Pancreas (tissue), 10 donors: ENCODE measurements at regions not wholly inside any gene's neighbourhood (a gene's known extent, or its start where the extent isn't known, plus 50 kb on each side); places are given as distances from the start of the nearest gene placed in this dataset.

ENCODE experiments used
- ATAC-seq, 4 donors: fragments of 200-7000 bp; cut with Tn5 transposase; one replicate each; pipeline versions ENCODE4 v1.8.0 to v1.9.1; 2020; ENCODE audit warnings: mild to moderate bottlenecking in 4 of 4, moderate library complexity in 4 of 4
- DNase-seq, 6 donors: peaks; one replicate each; pipeline ENCODE4 v3.0.0-alpha.2; 2020
- FAIRE-seq: peaks from 2 replicates; lab custom pipeline; 2012; peaks lifted over from hg19 to GRCh38; lab: Jason Lieb, UNC
- H3K27ac ChIP-seq, 4 donors: fragments of 200-600 bp; sonication (generic); 1 replicate in 3 of 4; 2 replicates in 1 of 4; pipeline versions ENCODE4 v1.5.0 to v1.8.0; 2020
- H3K27me3 ChIP-seq, 4 donors: fragments of 200-600 bp; one replicate each; pipeline ENCODE4 v1.8.0; 2021
- H3K36me3 ChIP-seq, 3 donors: fragments of 200-600 bp; sonication (generic) in 1 of 3; one replicate each; pipeline versions ENCODE4 v1.5.0 to v1.8.0; 2020 to 2021
- H3K4me1 ChIP-seq, 3 donors: fragments of 200-600 bp; one replicate each; pipeline ENCODE4 v1.8.0; 2021
- H3K4me3 ChIP-seq, 4 donors: fragments of 200-600 bp; sonication (generic) in 2 of 4; one replicate each; pipeline versions ENCODE4 v1.5.0 to v1.8.0; 2020 to 2021
- H3K9me3 ChIP-seq, 4 donors: fragments of 200-600 bp; one replicate each; pipeline ENCODE4 v1.8.0; 2021
- CTCF ChIP-seq, 4 donors: fragments of 200-600 bp; sonication (generic) in 3 of 4; IDR thresholded peaks; one replicate each; pipeline versions ENCODE4 v1.5.0 to v1.8.0; 2021; ENCODE audit warnings: antibody characterized with exemption in 4 of 4
- WGBS, 2 donors: extraction: QIAGEN DNeasy Blood & Tissue Kit; methylation state at CpG; one replicate each; pipeline ENCODE4 v1.1.7; 2013; 5-methylcytosine and 5-hydroxymethylcytosine counted together
- intact Hi-C, 3 donors: fragments of 100-400 bp; cut with DNase I; formaldehyde crosslinking; loops; one replicate each; pipeline versions ENCODE4 v1.11.1 to v1.14.2; 2022
- donor health status: healthy with polysubstance abuse.
- donor health status: DM: no; HTN: no; CAD: no; lungs with moderate emphysema.
- donor health status: DM: no; HTN: no; CAD: no.
- donor health status: control.
- donor health status: control.
- donor health status: Bipolar disorder and iron deficiency.
- donor health status: DM: yes; HTN: yes; CAD: no.
- donor health status: DM: no; HTN: no; CAD: no.
- donor health status: DM: no; HTN: no; CAD: no.
- donor health status: DM: yes; HTN: yes; CAD: no.

- Histone ChIP-seq H3K9me3 (no peaks in the 10 kb centered on the region), H3K27me3 (no peaks in the 10 kb centered on the region), H3K4me1 (no peaks in the 10 kb centered on the region), H3K27ac (no peak overlapping the region), H3K4me3 (no peak overlapping the region), H3K36me3 (no peaks in the 10 kb centered on the region)
- ATAC-seq (no peak), FAIRE-seq (no peak), DNase-seq (no peak)
- no peak for TF ChIP-seq CTCF (IDR thresholded peaks at IDR 0.05)
- intact Hi-C loops, result no loop called here
- WGBS, 2 donors, result 91 to 94% methylated on average over 4 of the region's 4 CpGs
These were observed 123.1 kb upstream of the SLC34A2 start for GRCh38 chr4:25532591-25532990.

GRCh38 chr4:25533256-25533655, 122.4 kb upstream of the SLC34A2 start:
- no peaks in the 10 kb centered on the region for H3K36me3 ChIP-seq
- H3K9me3 ChIP-seq, result no peaks in the 10 kb centered on the region
- no peak for TF ChIP-seq CTCF (IDR thresholded peaks at IDR 0.05)
- 85 to 86% methylated on average over 3 of the region's 3 CpGs for WGBS, 2 donors
- no peaks in the 10 kb centered on the region for H3K4me1 ChIP-seq
- ATAC-seq (no peak), FAIRE-seq (no peak), DNase-seq (no peak)
- no peak overlapping the region for H3K27ac ChIP-seq
- intact Hi-C loops, result no loop called here
- H3K27me3 ChIP-seq, result no peaks in the 10 kb centered on the region
- no peak overlapping the region for H3K4me3 ChIP-seq

GRCh38 chr4:25535278-25535677, 120.4 kb upstream of the SLC34A2 start:
- no peaks in the 10 kb centered on the region for H3K36me3 ChIP-seq
- no peaks in the 10 kb centered on the region for H3K4me1 ChIP-seq
- ATAC-seq (peak; percentile 76 to 94 (median 85)), FAIRE-seq (no peak), DNase-seq (peak in 2 of 6 donors; percentile 8 to 13)
- intact Hi-C loops, result no loop called here
- H3K9me3 ChIP-seq, result no peaks in the 10 kb centered on the region
- TF ChIP-seq CTCF (IDR thresholded peaks at IDR 0.05), result no peak
- no peaks in the 10 kb centered on the region for H3K27me3 ChIP-seq
- 25 to 27% methylated on average over 2 of the region's 2 CpGs for WGBS, 2 donors
- H3K27ac ChIP-seq, result peak overlapping the region; percentile 26 to 61 (median 54)
- peak overlapping the region in 1 of 4 donors; percentile 8 for H3K4me3 ChIP-seq

- FAIRE-seq (no peak), DNase-seq (no peak), ATAC-seq (peak; percentile 37 to 56 (median 46))
- intact Hi-C loops, result no loop called here
- Histone ChIP-seq H3K4me1 (no peaks in the 10 kb centered on the region), H3K27me3 (no peaks in the 10 kb centered on the region), H3K4me3 (no peak overlapping the region), H3K27ac (peak overlapping the region in 2 of 4 donors; percentile 13 to 61), H3K9me3 (no peaks in the 10 kb centered on the region), H3K36me3 (no peaks in the 10 kb centered on the region)
- TF ChIP-seq CTCF (IDR thresholded peaks at IDR 0.05), result no peak
- 58 to 61% methylated on average over 10 of the region's 10 CpGs for WGBS, 2 donors
These were observed 119.8 kb upstream of the SLC34A2 start for GRCh38 chr4:25535701-25536473.
